B cell (primary cell): ENCODE measurements at regions not wholly inside any gene's neighbourhood (a gene's known extent, or its start where the extent isn't known, plus 50 kb on each side); places are given as distances from the start of the nearest gene placed in this dataset.

ENCODE experiments used
- ATAC-seq: fragments of 200-7000 bp; cut with Tn5 transposase; one replicate; pipeline ENCODE4 v1.10.0; 2021; ENCODE audit warnings: low read depth, mild to moderate bottlenecking, moderate number of reproducible peaks, moderate library complexity
- CTCF ChIA-PET: fragments of 350-600 bp; sonication (Branson Sonifier 250); formaldehyde crosslinking; loops from one replicate; lab custom pipeline; 2021; ENCODE audit warnings: antibody characterized with exemption, inconsistent platforms; lab: Charles Lee
- POLR2A ChIA-PET: fragments of 350-600 bp; sonication (Branson Sonifier 250); formaldehyde crosslinking; loops from one replicate; lab custom pipeline; 2021; ENCODE audit warnings: antibody characterized with exemption; lab: Charles Lee
- DNase-seq: peaks from one replicate; pipeline ENCODE4 v3.0.0; 2013
- H2AFZ ChIP-seq: 2 replicates; pipeline ENCODE4 v1.6.1; 2012; ENCODE audit warnings: mild to moderate bottlenecking, low read depth, low read length; ENCODE audit not compliant: insufficient read depth, poor library complexity, severe bottlenecking
- H3K27ac ChIP-seq, 2 donors: 1 replicate in 1 of 2; 2 replicates in 1 of 2; pipeline ENCODE4 v1.5.1; 2012 to 2013; ENCODE audit warnings: low read length in 2 of 2, mild to moderate bottlenecking in 2 of 2, moderate library complexity in 1 of 2
- H3K27me3 ChIP-seq, 4 experiments: fragments of 200-600 bp in 1 of 4; sonication (generic) in 1 of 4; replicated peaks in 1 of 4; 1 replicate in 2 of 4; 2 replicates in 2 of 4; pipeline versions ENCODE4 v1.6.1 to v1.7.0; 2013 to 2016; ENCODE audit warnings: low read length in 3 of 4, mild to moderate bottlenecking in 2 of 4, mixed read lengths in 1 of 4, moderate library complexity in 1 of 4; ENCODE audit not compliant: insufficient read depth in 4 of 4, control insufficient read depth in 3 of 4; ENCODE audit errors: control extremely low read depth in 1 of 4
- H3K36me3 ChIP-seq, 2 experiments: replicated peaks in 1 of 2; 1 replicate in 1 of 2; 2 replicates in 1 of 2; pipeline versions ENCODE4 v1.6.1 to v1.7.1; 2013; ENCODE audit warnings: low read length in 1 of 2; ENCODE audit not compliant: insufficient read depth in 2 of 2, control insufficient read depth in 1 of 2; ENCODE audit errors: control extremely low read depth in 1 of 2, extremely low read depth in 1 of 2
- H3K4me1 ChIP-seq, 2 donors: fragments of 200-600 bp in 1 of 2; sonication (generic) in 1 of 2; 1 replicate in 1 of 2; 2 replicates in 1 of 2; pipeline versions ENCODE4 v1.5.1 to v1.6.1; 2013 to 2017; ENCODE audit warnings: low read length in 2 of 2; ENCODE audit not compliant: control insufficient read depth in 2 of 2, insufficient read depth in 2 of 2
- H3K4me2 ChIP-seq: replicated peaks from 2 replicates; pipeline ENCODE3; 2012; ENCODE audit warnings: mild to moderate bottlenecking, low read depth, low read length; ENCODE audit not compliant: poor library complexity, severe bottlenecking
- H3K4me3 ChIP-seq, 5 experiments: fragments of 200-600 bp in 1 of 5; sonication (generic) in 1 of 5; 1 replicate in 3 of 5; 2 replicates in 2 of 5; pipeline versions ENCODE4 v1.5.1 to v1.7.0; 2011 to 2016; ENCODE audit warnings: low read length in 4 of 5, mild to moderate bottlenecking in 4 of 5, low read depth in 2 of 5, control low read depth in 1 of 5, moderate library complexity in 1 of 5; ENCODE audit not compliant: insufficient read depth in 1 of 5; ENCODE audit errors: control extremely low read depth in 1 of 5, extremely low read depth in 1 of 5
- H3K79me2 ChIP-seq: fragments of 200-600 bp; sonication (generic); one replicate; pipeline ENCODE4 v1.6.0; 2016; ENCODE audit warnings: low read length; ENCODE audit not compliant: control insufficient read depth, insufficient read depth
- H3K9ac ChIP-seq: fragments of 200-600 bp; sonication (generic); 2 replicates; pipeline ENCODE4 v1.6.1; 2017; ENCODE audit warnings: mild to moderate bottlenecking, low read length, moderate library complexity
- H3K9me3 ChIP-seq, 3 donors: one replicate each; pipeline versions ENCODE4 v1.6.1 to v1.7.1; 2013; ENCODE audit warnings: low read length in 2 of 3; ENCODE audit not compliant: control insufficient read depth in 2 of 3, insufficient read depth in 1 of 3; ENCODE audit errors: control extremely low read depth in 1 of 3
- H4K20me1 ChIP-seq: 2 replicates; pipeline ENCODE4 v1.6.0; 2012; ENCODE audit warnings: mild to moderate bottlenecking, low read length; ENCODE audit not compliant: insufficient read depth, control insufficient read depth, poor library complexity, severe bottlenecking
- H3K27ac Mint-ChIP-seq: one replicate; pipeline ENCODE4 v1.8.0; 2021; ENCODE audit warnings: mixed read lengths
- H3K27me3 Mint-ChIP-seq: one replicate; pipeline ENCODE4 v1.8.0; 2021; ENCODE audit warnings: mixed read lengths
- H3K4me1 Mint-ChIP-seq: one replicate; pipeline ENCODE4 v1.8.0; 2021; ENCODE audit warnings: mixed read lengths
- H3K4me3 Mint-ChIP-seq: one replicate; pipeline ENCODE4 v1.8.0; 2021; ENCODE audit warnings: mixed read lengths
- H3K9me3 Mint-ChIP-seq: one replicate; pipeline ENCODE4 v1.8.0; 2022; ENCODE audit warnings: mixed read lengths; ENCODE audit not compliant: insufficient read depth
- CTCF ChIP-seq: fragments of 200-600 bp; IDR thresholded peaks from one replicate; pipeline ENCODE4 v1.8.0; 2022; ENCODE audit warnings: antibody characterized with exemption, mild to moderate bottlenecking
- EZH2 ChIP-seq: IDR thresholded peaks from 2 replicates; pipeline ENCODE4 v1.6.1; 2012; ENCODE audit warnings: borderline replicate concordance, low read depth, mild to moderate bottlenecking, moderate library complexity, low read length; ENCODE audit not compliant: insufficient read depth, poor library complexity, severe bottlenecking
- WGBS: methylation state at CpG from one replicate; pipeline ENCODE4 v1.1.5; 2013; ENCODE audit warnings: missing lambda C conversion rate; ENCODE audit not compliant: insufficient coverage; 5-methylcytosine and 5-hydroxymethylcytosine counted together
- intact Hi-C: fragments of 100-400 bp; cut with micrococcal nuclease; formaldehyde crosslinking; loops from one replicate; pipeline ENCODE4 v1.10.0; 2022

DNA sequence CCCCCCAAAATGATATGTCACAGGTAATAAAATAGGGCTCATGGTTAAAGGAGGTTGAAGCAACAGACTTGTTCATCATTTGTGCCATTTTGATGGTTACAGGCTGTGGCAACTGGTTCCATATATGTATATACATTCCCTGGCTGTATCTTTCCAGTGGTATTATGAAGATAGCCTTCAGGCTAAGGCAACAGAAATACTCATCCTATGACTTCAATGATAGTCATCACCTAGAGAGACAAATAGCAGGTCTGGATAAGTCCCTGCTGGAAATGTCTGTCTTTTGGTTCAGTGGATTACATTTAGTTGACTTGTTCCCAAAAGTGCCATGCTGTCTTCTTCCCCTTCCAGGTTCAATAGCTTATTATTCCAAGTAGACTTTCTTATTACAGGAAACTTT, 997.4 kb downstream of the FLRT2 start:
- no peak overlapping the region for H3K4me3 Mint-ChIP-seq
- TF ChIP-seq CTCF, result no peak
- no peak for TF ChIP-seq EZH2
- H3K9me3 ChIP-seq, result peaks cover 0 to 1% (median 0%) of the 10 kb centered on the region in 3 donors
- no peak overlapping the region for H3K27ac ChIP-seq
- H3K27me3 Mint-ChIP-seq, result no peaks in the 10 kb centered on the region
- no peak for ATAC-seq
- no peak overlapping the region for H3K4me3 ChIP-seq
- no peaks in the 10 kb centered on the region for H3K4me1 Mint-ChIP-seq
- H3K79me2 ChIP-seq, result no peaks in the 10 kb centered on the region
- H3K9me3 Mint-ChIP-seq, result peaks cover 2% of the 10 kb centered on the region
- CTCF ChIA-PET, result no interaction called here
- H4K20me1 ChIP-seq, result no peaks in the 10 kb centered on the region
- H3K4me1 ChIP-seq, result no peaks in the 10 kb centered on the region
- H3K27ac Mint-ChIP-seq, result no peak overlapping the region
- POLR2A ChIA-PET, result no interaction called here
- no peaks in the 10 kb centered on the region for H3K27me3 ChIP-seq
- H2AFZ ChIP-seq, result no peak overlapping the region
- no peak overlapping the region for H3K9ac ChIP-seq
- no peaks in the 10 kb centered on the region for H3K36me3 ChIP-seq
- intact Hi-C loops, result no loop called here
- H3K4me2 ChIP-seq, result no peak overlapping the region
- DNase-seq, result no peak

DNA sequence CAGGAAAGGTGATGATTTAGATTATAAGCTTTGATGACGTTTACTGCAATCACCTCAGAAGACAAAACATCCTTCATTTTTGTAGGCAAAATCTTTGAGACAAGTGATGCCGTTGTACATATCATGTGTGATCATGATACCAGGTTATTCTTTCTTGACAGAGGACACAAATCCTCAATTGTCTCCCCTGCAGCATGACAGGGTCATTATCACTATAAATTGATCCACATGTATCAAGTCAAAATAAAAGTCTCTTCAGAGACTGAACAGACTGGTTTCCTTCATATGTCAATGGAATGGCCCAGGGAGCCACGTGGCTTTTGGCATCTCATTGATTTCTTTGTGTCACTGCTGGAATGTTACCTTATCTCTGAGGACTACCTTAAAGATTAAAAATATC, 995.7 kb downstream of the FLRT2 start:
- H3K4me3 Mint-ChIP-seq, result no peak overlapping the region
- no peak overlapping the region for H3K27ac Mint-ChIP-seq
- POLR2A ChIA-PET, result no interaction called here
- no peaks in the 10 kb centered on the region for H3K4me1 ChIP-seq
- intact Hi-C loops, result no loop called here
- no peak overlapping the region for H2AFZ ChIP-seq
- ATAC-seq (no peak), DNase-seq (no peak)
- H3K36me3 ChIP-seq, result no peaks in the 10 kb centered on the region
- no peaks in the 10 kb centered on the region for H3K79me2 ChIP-seq
- no peaks in the 10 kb centered on the region for H3K9me3 ChIP-seq
- TF ChIP-seq EZH2 (no peak), CTCF (no peak)
- H3K4me2 ChIP-seq, result no peak overlapping the region
- peaks cover 2% of the 10 kb centered on the region for H3K9me3 Mint-ChIP-seq
- H3K27ac ChIP-seq, result no peak overlapping the region
- H3K4me1 Mint-ChIP-seq, result no peaks in the 10 kb centered on the region
- no peaks in the 10 kb centered on the region for H3K27me3 Mint-ChIP-seq
- no peaks in the 10 kb centered on the region for H3K27me3 ChIP-seq
- CTCF ChIA-PET, result no interaction called here
- H3K4me3 ChIP-seq, result no peak overlapping the region
- H4K20me1 ChIP-seq, result no peaks in the 10 kb centered on the region
- no peak overlapping the region for H3K9ac ChIP-seq
- WGBS, result 20% methylated on average over 1 of the region's 3 CpGs
